NOMO-1 treated with DMSO at 0.1 percent for 48 hours (cell line): ENCODE measurements at regions not wholly inside any gene's neighbourhood (a gene's known extent, or its start where the extent isn't known, plus 50 kb on each side); places are given as distances from the start of the nearest gene placed in this dataset.
A peak's percentile ranks its signal among the peaks of the same experiment; 100 is the strongest.

ENCODE experiments used
- DNase-seq: peaks from one replicate; lab custom pipeline; 2025; ENCODE audit not compliant: unreplicated experiment; lab: John Stamatoyannopoulos, UW

- DNase-seq: peak; percentile 60
Observed at GRCh38 chr3:177724020-177724638, 526.8 kb upstream of the TBL1XR1 start.

- peak; percentile 58 for DNase-seq
Observed at GRCh38 chr3:177725165-177725564, 527.9 kb upstream of the TBL1XR1 start.

- DNase-seq: no peak
Observed at GRCh38 chr3:177726807-177727206, 529.5 kb upstream of the TBL1XR1 start.

- no peak for DNase-seq
Observed at GRCh38 chr3:177729956-177730681, 532.8 kb upstream of the TBL1XR1 start.

- no peak for DNase-seq
Observed at GRCh38 chr3:177730814-177731213, 533.5 kb upstream of the TBL1XR1 start.

GRCh38 chr3:177731644-177732268 lies 534.5 kb upstream of the TBL1XR1 start:
- no peak for DNase-seq

- DNase-seq: no peak
Observed at GRCh38 chr3:177733233-177733632, 536.0 kb upstream of the TBL1XR1 start.

- no peak for DNase-seq
Observed at GRCh38 chr3:177733936-177734335, 536.7 kb upstream of the TBL1XR1 start.

GRCh38 chr3:177735431-177735830 lies 538.1 kb upstream of the TBL1XR1 start:
- DNase-seq: no peak

- no peak for DNase-seq
Observed at GRCh38 chr3:177739461-177739860, 542.2 kb upstream of the TBL1XR1 start.

- no peak for DNase-seq
Observed at GRCh38 chr3:177740254-177740653, 543.0 kb upstream of the TBL1XR1 start.

- no peak for DNase-seq
Observed at GRCh38 chr3:177742273-177742672, 545.0 kb upstream of the TBL1XR1 start.

GRCh38 chr3:177743173-177743890 lies 546.0 kb upstream of the TBL1XR1 start:
- DNase-seq: no peak

- no peak for DNase-seq
Observed at GRCh38 chr3:177744873-177745606, 547.8 kb upstream of the TBL1XR1 start.

- no peak for DNase-seq
Observed at GRCh38 chr3:177745607-177746005, 548.3 kb upstream of the TBL1XR1 start.

- no peak for DNase-seq
Observed at GRCh38 chr3:177746337-177746933, 549.2 kb upstream of the TBL1XR1 start.

- DNase-seq: no peak
Observed at GRCh38 chr3:177749836-177750235, 552.6 kb upstream of the TBL1XR1 start.

- no peak for DNase-seq
Observed at GRCh38 chr3:177750436-177750835, 553.2 kb upstream of the TBL1XR1 start.

- DNase-seq: no peak
Observed at GRCh38 chr3:177751770-177752169, 554.5 kb upstream of the TBL1XR1 start.

- DNase-seq: no peak
Observed at GRCh38 chr3:177752831-177753230, 555.5 kb upstream of the TBL1XR1 start.
